Testis (tissue), 2 donors: ENCODE measurements at regions not wholly inside any gene's neighbourhood (a gene's known extent, or its start where the extent isn't known, plus 50 kb on each side); places are given as distances from the start of the nearest gene placed in this dataset.

ENCODE experiments used
- POLR2A ChIP-seq: fragments of 450-650 bp; IDR thresholded peaks from one replicate; pipeline ENCODE4 v1.6.1; 2017; ENCODE audit warnings: antibody characterized with exemption, mild to moderate bottlenecking, moderate library complexity
- TF ChIP-seq, protein P1 (sequence below), 3 experiments: fragments of 450-650 bp in 2 of 3; fragments of 200-600 bp in 1 of 3; sonication (generic) in 1 of 3; IDR thresholded peaks; one replicate each; pipeline ENCODE4 v1.5.1; 2016 to 2019; ENCODE audit warnings: antibody characterized with exemption in 3 of 3, mild to moderate bottlenecking in 2 of 3, moderate library complexity in 1 of 3

DNA sequence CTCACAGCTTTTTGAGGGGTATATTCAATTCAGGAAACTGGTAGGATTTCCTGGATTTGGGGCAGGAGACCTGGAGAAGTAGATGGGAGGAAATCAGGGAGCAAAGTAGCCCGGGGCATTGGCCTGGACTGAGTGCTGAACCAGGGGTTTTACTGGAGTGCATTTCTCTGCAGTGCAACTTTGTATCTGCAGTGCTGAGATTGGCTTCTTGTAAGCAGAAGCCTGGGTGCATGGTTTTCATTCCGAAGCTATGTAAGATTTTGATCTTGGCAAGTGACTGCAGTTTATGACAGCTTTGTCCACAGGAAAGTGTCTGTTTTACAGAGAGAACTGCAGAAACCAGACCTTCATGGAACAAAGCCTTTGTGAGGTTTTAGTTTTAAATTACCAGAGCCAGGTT is 158.3 kb downstream of the SPCS3 start:
- TF ChIP-seq, protein P1, sequence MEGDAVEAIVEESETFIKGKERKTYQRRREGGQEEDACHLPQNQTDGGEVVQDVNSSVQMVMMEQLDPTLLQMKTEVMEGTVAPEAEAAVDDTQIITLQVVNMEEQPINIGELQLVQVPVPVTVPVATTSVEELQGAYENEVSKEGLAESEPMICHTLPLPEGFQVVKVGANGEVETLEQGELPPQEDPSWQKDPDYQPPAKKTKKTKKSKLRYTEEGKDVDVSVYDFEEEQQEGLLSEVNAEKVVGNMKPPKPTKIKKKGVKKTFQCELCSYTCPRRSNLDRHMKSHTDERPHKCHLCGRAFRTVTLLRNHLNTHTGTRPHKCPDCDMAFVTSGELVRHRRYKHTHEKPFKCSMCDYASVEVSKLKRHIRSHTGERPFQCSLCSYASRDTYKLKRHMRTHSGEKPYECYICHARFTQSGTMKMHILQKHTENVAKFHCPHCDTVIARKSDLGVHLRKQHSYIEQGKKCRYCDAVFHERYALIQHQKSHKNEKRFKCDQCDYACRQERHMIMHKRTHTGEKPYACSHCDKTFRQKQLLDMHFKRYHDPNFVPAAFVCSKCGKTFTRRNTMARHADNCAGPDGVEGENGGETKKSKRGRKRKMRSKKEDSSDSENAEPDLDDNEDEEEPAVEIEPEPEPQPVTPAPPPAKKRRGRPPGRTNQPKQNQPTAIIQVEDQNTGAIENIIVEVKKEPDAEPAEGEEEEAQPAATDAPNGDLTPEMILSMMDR (IDR thresholded peaks at IDR 0.05): no peak
- TF ChIP-seq POLR2A: no peak
